SU-DHL-6 (cell line): ENCODE measurements at regions not wholly inside any gene's neighbourhood (a gene's known extent, or its start where the extent isn't known, plus 50 kb on each side); places are given as distances from the start of the nearest gene placed in this dataset.

ENCODE experiments used
- H2AFZ ChIP-seq: fragments of 200-600 bp; sonication (generic); 2 replicates; pipeline ENCODE4 v1.6.1; 2014; ENCODE audit warnings: low read depth, mild to moderate bottlenecking, moderate library complexity, mixed read lengths, antibody characterized with exemption, low read length; ENCODE audit not compliant: severe bottlenecking
- H3F3A ChIP-seq: fragments of 200-600 bp; shearing (Covaris generic); 2 replicates; pipeline ENCODE4 v1.6.0; 2016; ENCODE audit warnings: antibody characterized with exemption, mild to moderate bottlenecking; ENCODE audit not compliant: insufficient read depth
- H3K27ac ChIP-seq: fragments of 200-600 bp; sonication (generic); 2 replicates; pipeline ENCODE4 v1.5.1; 2016; ENCODE audit warnings: low read depth, mild to moderate bottlenecking, low read length, moderate library complexity, mixed read lengths
- H3K27me3 ChIP-seq: fragments of 200-600 bp; sonication (generic), shearing (Covaris generic); 2 replicates; pipeline ENCODE4 v1.6.0; 2014; ENCODE audit warnings: mild to moderate bottlenecking, low read length
- H3K36me3 ChIP-seq: fragments of 200-600 bp; sonication (generic); 2 replicates; pipeline ENCODE4 v1.6.1; 2014; ENCODE audit warnings: mild to moderate bottlenecking, low read length, mixed read lengths
- H3K4me2 ChIP-seq: fragments of 300-600, 200-600 bp; shearing (Covaris generic), sonication (generic); 2 replicates; pipeline ENCODE4 v1.6.0; 2014; ENCODE audit warnings: low read length, low read depth, mild to moderate bottlenecking; ENCODE audit not compliant: poor library complexity, severe bottlenecking
- H3K4me3 ChIP-seq: fragments of 200-600 bp; sonication (generic); 2 replicates; pipeline ENCODE4 v1.5.1; 2014; ENCODE audit warnings: antibody characterized with exemption, low read length, mild to moderate bottlenecking, mixed read lengths; ENCODE audit not compliant: insufficient read depth, poor library complexity, severe bottlenecking
- H3K79me2 ChIP-seq: fragments of 200-600 bp; sonication (generic); 2 replicates; pipeline ENCODE4 v1.6.1; 2014; ENCODE audit warnings: mild to moderate bottlenecking, low read length, moderate library complexity; ENCODE audit not compliant: insufficient read depth
- H3K9ac ChIP-seq: fragments of 200-600 bp; sonication (generic); 2 replicates; pipeline ENCODE4 v1.7.0; 2014; ENCODE audit warnings: mild to moderate bottlenecking, low read length
- H3K9me2 ChIP-seq: fragments of 200-600 bp; sonication (generic); replicated peaks from 2 replicates; pipeline ENCODE4 v1.6.1; 2014; ENCODE audit warnings: low read length; ENCODE audit not compliant: insufficient read depth
- H3K9me3 ChIP-seq: fragments of 200-600 bp; sonication (generic); 2 replicates; pipeline ENCODE4 v1.6.1; 2014; ENCODE audit warnings: low read length, mixed read lengths; ENCODE audit not compliant: insufficient read depth
- H4K20me1 ChIP-seq: fragments of 200-600 bp; sonication (generic); 2 replicates; pipeline ENCODE4 v1.6.1; 2014; ENCODE audit warnings: low read depth, mild to moderate bottlenecking, antibody characterized with exemption, low read length, moderate library complexity, mixed read lengths
- CTCF ChIP-seq: fragments of 200-600 bp; sonication (generic); IDR thresholded peaks from one replicate; pipeline ENCODE4 v1.5.1; 2017; ENCODE audit warnings: antibody characterized with exemption, mild to moderate bottlenecking, low read length, moderate library complexity; ENCODE audit not compliant: insufficient read depth, poor library complexity, severe bottlenecking
- EZH2phosphoT487 ChIP-seq: fragments of 200-600 bp; sonication (generic), shearing (Covaris generic); conservative IDR thresholded peaks from 2 replicates; pipeline ENCODE4 v1.6.1; 2018; ENCODE audit warnings: mild to moderate bottlenecking, antibody characterized with exemption, low read length, moderate library complexity, mixed read lengths

GRCh38 chr7:96440328-96440727 lies 118.4 kb upstream of the SLC25A13 start:
- Histone ChIP-seq H3K9me2 (no peaks in the 10 kb centered on the region), H3K36me3 (no peaks in the 10 kb centered on the region), H3K4me2 (no peak overlapping the region), H2AFZ (no peak overlapping the region), H3K9me3 (no peaks in the 10 kb centered on the region), H4K20me1 (no peaks in the 10 kb centered on the region), H3K9ac (no peak overlapping the region), H3K27me3 (no peaks in the 10 kb centered on the region), H3K4me3 (no peak overlapping the region), H3K27ac (no peak overlapping the region), H3F3A (no peaks in the 10 kb centered on the region), H3K79me2 (no peaks in the 10 kb centered on the region)
- TF ChIP-seq CTCF (no peak), EZH2phosphoT487 (no peak)

- no peak overlapping the region for H2AFZ ChIP-seq
- H3K4me3 ChIP-seq, result no peak overlapping the region
- H3K27me3 ChIP-seq, result no peaks in the 10 kb centered on the region
- H3K36me3 ChIP-seq, result no peaks in the 10 kb centered on the region
- no peaks in the 10 kb centered on the region for H3F3A ChIP-seq
- H3K9me2 ChIP-seq, result no peaks in the 10 kb centered on the region
- no peak for TF ChIP-seq EZH2phosphoT487
- TF ChIP-seq CTCF, result no peak
- no peak overlapping the region for H3K4me2 ChIP-seq
- no peaks in the 10 kb centered on the region for H3K9me3 ChIP-seq
- H3K79me2 ChIP-seq, result no peaks in the 10 kb centered on the region
- no peak overlapping the region for H3K27ac ChIP-seq
- no peak overlapping the region for H3K9ac ChIP-seq
- no peaks in the 10 kb centered on the region for H4K20me1 ChIP-seq
Measured at GRCh38 chr7:96436880-96437279, 115.0 kb upstream of the SLC25A13 start.

GRCh38 chr7:96430356-96430755 lies 108.5 kb upstream of the SLC25A13 start:
- Histone ChIP-seq H3K36me3 (no peaks in the 10 kb centered on the region), H3K9me3 (no peaks in the 10 kb centered on the region), H3F3A (no peaks in the 10 kb centered on the region), H4K20me1 (no peaks in the 10 kb centered on the region), H2AFZ (no peak overlapping the region), H3K27me3 (no peaks in the 10 kb centered on the region), H3K9me2 (no peaks in the 10 kb centered on the region), H3K4me2 (no peak overlapping the region), H3K9ac (no peak overlapping the region), H3K79me2 (no peaks in the 10 kb centered on the region), H3K27ac (no peak overlapping the region), H3K4me3 (no peak overlapping the region)
- TF ChIP-seq EZH2phosphoT487 (no peak), CTCF (no peak)

DNA sequence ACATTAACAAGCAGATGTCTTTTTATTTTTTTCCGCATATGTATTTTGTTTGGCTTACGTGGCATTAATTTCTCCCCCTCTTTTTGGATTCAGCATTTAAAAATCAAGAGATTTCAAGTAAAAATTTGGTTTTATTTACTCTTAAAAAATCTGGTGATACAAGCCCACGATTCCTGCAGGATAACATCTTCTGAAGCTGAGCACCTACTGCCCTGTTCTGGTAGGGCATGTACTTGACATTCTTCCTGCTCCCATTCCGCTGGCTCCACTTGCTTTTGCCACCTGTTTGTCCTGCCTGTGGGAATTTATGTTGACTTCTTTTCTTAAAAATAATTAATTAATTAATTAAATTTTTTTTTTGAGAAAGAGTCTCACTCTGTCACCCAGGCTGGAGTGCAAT lies 105.2 kb upstream of the SLC25A13 start:
- Histone ChIP-seq H3K36me3 (no peaks in the 10 kb centered on the region), H3K4me3 (no peak overlapping the region), H4K20me1 (no peaks in the 10 kb centered on the region), H3F3A (no peaks in the 10 kb centered on the region), H3K9me3 (no peaks in the 10 kb centered on the region), H3K27me3 (no peaks in the 10 kb centered on the region), H2AFZ (no peak overlapping the region), H3K79me2 (no peaks in the 10 kb centered on the region), H3K9ac (no peak overlapping the region), H3K9me2 (no peaks in the 10 kb centered on the region), H3K27ac (no peak overlapping the region), H3K4me2 (no peak overlapping the region)
- TF ChIP-seq CTCF (no peak), EZH2phosphoT487 (no peak)
